Middle frontal gyrus (tissue), 1 donor: ENCODE measurements at regions not wholly inside any gene's neighbourhood (a gene's known extent, or its start where the extent isn't known, plus 50 kb on each side); places are given as distances from the start of the nearest gene placed in this dataset.

Source experiments
- DNase-seq: peaks from one replicate; pipeline ENCODE4 v3.0.0-alpha.2; 2015; ENCODE audit warnings: low spot score; ENCODE audit errors: extremely low spot score

DNA sequence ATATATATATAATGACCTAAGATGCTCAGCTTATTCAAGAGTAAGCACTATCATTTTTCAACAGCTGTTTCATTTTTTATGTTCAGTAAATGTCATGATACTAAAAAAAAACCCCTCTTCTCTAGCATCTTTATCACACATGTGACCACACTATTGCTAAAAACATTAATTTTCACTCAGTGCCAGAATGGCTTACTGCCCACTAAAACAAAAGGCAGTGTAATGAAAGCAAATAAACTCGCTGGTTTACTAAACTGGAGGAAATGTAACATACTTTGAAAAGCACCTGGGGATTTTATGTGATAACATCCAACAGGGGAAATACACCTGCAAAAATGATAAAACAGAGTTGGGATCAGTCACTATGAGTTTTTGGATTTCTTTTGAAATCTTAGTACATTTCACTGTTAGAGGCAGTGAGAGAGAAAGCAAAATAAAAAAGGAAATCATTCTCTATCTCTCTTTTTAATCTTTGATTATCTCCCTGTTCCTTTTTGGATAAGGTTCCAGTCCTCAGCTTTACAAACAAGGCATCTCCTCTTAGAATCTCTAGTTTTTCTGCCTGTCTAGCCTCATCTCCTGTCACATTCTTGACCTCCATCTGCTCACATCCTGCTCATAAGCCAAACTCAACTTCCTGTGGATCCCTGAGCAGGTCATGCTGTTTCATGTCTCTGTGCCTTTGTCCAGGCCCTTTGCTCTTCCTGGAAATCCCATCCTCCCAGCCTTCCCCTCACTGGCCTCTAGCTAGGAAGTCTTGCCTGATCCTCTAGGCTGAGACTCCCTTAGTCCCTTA lies 338.0 kb downstream of the MAN2A1 start:
- no peak for DNase-seq

- DNase-seq: no peak
Observed at GRCh38 chr5:110031402-110032140, 341.8 kb downstream of the MAN2A1 start.

DNA sequence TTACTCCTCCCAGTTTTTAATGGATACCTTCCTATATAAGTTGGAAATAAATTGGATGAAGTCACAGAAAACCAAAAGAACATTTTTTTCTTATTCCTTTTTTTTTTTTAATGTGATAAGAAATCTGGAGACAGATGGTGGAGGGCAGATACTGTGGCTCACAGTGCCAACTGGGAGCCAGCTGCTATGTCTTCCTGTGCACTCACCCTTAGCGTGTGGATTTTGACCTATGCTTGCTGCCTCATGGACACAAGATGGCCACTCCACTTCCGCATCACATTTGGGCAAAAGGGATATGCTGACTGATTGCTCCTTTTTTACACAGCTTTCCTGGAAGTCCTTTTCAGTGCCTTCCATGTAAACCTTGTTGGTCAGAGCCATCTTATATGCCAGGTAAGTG lies 342.6 kb downstream of the MAN2A1 start:
- DNase-seq: no peak

- DNase-seq: no peak
Observed at GRCh38 chr5:110034056-110034600, 344.4 kb downstream of the MAN2A1 start.

DNA sequence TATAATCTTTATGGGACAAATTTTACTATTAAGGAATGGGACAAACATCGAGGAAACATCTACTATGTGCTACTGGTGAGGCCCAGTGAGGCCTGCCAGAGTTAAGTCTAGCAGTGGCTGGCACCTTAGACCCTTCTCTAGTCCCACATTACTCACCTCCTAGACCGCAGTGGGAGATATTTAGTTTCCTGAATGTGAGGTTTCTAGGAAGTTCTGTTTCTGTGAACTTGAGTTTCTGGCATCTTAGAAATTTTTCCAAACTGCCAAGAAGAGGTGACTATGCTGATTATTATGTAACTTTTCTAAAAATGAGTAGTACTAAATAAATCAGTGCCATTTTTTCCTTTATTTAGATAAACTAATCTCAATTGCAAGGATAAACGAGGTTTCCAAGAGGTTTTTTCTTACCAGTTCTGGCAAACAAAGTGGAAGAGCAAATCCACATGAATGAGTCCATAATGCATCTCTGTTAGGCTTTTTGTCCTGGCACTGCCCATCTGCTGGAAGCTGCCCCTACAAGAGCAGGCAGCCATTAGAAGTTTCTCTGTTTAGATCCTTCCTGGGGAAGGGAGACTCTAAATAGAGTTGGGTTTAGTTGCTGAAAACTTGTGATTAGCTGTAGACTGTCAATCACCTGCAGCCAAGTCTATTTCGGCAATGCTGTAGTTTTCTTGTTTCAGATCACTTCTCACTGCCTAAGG lies 348.7 kb downstream of the MAN2A1 start:
- DNase-seq: no peak

DNA sequence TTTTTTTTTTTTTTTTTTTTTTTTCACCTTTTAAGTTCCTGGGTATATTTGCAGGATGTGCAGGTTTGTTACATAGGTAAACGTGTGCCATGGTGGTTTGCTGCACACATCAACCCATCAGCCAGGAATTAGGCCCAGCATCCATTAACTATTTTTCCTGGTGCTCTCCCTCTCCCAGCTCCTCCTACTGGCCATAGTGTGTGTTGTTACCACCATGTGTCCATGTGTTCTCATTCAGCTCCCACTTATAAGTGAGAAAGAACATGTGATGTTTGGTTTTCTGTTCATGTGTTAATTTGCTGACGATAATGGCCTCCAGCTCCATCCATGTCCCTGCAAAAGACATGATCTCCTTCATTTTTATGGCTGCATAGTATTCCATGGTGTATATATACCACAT lies 350.5 kb downstream of the MAN2A1 start:
- no peak for DNase-seq

DNA sequence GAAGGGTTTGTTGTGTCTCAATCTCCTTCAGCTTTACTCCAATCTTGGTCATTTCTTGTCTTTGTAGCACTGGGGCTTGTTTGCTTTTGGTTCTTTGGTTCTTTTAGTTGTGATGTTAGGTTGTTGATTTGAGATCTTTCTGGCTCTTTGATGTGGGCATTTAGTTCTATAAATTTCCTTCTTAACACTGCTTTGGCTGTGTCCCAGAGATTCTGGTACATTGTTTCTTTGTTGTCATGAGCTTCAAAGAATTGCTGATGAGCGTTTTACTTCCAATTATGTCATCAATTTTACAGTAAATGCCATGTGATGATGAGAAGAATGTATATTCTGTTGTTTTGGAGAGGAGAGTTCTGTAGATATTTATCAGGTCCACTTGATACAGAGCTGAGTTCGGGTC lies 353.3 kb downstream of the MAN2A1 start:
- no peak for DNase-seq

DNA sequence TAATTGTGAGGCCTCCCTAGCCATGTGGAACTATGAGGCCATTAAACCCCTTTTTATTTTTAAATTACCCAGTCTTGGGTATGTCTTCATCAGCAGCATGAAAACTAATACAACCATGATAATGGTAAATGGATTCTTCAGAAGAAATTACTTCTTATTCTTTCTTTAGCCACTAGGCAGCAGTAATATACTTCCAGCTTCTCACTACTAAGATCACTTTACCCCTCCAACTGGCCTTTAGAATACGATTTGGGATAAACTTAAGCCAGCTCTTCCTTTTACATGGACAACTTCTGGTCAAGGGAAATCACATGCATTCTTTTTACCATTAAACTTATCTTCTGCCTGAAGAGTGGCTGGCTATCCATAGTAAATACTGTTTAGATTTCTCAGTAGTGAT lies 355.4 kb downstream of the MAN2A1 start:
- no peak for DNase-seq

DNA sequence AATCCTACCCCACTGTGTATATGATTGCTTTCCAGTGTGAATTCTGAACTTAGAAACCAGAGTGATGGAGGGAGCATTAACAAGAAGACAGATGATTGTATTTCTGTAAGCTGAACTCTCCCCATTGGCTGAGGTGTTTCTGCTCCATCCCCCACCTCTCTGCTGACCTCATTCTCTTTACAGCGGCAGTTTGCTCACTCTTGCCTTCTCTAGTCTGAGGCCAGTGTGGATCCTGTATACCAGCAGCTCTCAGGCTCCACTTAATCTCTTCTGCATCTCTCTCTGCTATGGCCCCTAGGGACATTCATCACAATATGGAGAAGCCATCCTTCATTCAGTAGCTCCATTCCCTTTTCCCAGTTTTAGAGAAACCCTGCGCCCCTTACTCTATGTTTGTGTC lies 358.8 kb downstream of the MAN2A1 start:
- no peak for DNase-seq

- no peak for DNase-seq
Observed at GRCh38 chr5:110049816-110050215, 360.1 kb downstream of the MAN2A1 start.

DNA sequence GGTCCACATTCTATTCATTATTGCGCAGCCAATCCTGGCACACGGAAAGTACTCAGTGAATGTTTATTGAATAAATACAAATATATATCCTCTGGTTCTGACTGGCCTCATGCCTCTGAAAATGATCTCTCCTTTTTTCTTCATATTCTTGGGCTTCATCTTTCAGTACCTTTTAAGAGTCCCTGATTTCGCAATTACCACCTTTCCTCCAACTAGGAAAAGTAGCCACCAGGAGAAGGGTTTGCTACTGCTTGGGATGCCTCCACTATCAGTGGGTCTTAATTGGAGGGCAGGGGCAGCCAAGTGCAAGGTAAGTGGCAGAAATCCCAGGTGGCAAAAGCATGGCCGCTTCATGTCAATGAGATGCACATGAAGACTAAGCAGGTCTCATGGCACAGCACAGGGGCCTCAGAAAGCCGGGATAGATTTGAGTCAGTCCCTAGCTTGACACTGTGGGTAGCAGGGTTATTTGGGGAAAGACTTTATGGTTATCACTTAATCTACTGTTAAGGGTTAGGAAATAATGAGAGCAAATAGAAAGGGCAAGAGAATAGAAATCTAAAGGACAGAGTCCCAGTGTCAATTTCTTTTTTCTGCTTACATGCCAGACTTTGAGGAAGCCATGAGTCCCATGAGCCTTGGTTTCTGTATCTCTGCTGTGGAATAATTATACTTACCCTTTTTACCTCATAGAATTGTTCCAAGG lies 361.1 kb downstream of the MAN2A1 start:
- no peak for DNase-seq

- no peak for DNase-seq
Observed at GRCh38 chr5:110053205-110053604, 363.5 kb downstream of the MAN2A1 start.

DNA sequence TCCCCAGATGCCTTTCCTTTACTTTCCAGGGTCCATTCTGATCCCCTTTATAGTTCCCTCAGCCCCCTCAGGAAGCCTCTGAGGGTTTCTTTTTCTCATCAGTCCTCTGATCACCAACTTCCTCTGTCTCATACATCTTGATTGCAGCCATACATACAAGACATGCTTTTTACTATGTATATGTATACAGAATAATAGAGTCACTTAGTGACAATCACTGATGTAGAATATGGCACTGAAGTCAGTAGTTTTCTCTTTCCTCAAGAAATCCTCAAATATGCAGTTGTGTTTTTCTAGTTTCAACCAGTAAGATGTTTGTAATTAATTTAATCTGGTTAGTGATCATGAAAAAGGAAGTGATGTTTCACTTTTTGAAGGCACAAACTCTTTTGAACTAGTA lies 364.1 kb downstream of the MAN2A1 start:
- DNase-seq: no peak

DNA sequence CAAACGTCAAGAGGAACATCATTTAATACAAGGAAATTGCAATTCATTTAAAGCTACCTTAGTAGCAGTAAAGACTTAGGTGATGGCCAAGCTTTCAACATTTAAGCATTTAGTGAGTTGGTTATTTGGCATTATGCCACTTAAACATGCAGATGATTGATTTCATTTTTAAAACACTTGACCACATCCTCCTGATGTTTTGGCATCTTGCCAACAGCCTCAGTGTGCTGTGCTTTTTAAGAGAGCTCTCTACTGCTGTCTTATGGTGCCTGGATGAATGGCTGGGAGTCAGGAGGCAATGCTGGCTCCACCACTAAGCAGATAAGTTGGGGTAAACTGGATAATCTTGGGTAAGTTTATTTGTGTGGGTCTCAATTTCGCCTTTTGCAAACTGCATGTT lies 364.5 kb downstream of the MAN2A1 start:
- DNase-seq: no peak

DNA sequence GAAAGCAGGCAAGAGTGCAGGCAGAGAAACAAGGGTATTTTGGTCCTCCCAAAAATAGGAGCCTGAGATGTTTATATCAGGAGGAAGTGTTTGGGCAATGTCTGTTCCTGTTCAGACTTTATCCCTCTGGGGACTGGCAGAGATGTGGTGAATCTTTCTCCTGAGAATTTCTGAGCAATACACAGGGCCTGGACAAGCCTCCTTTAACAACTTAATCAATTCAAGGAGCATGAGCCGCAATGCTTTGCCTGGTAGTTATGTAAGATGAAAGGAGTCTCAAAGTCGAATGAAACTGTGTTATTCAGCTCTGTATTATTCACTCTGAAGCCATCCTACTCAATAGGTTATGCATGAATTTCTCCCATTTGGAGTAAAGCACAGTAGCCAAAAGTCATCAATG lies 365.6 kb downstream of the MAN2A1 start:
- peak; percentile 33 for DNase-seq

GRCh38 chr5:110056580-110057114 lies 366.9 kb downstream of the MAN2A1 start:
- DNase-seq: no peak

GRCh38 chr5:110058175-110058574 lies 368.4 kb downstream of the MAN2A1 start:
- DNase-seq: no peak

DNA sequence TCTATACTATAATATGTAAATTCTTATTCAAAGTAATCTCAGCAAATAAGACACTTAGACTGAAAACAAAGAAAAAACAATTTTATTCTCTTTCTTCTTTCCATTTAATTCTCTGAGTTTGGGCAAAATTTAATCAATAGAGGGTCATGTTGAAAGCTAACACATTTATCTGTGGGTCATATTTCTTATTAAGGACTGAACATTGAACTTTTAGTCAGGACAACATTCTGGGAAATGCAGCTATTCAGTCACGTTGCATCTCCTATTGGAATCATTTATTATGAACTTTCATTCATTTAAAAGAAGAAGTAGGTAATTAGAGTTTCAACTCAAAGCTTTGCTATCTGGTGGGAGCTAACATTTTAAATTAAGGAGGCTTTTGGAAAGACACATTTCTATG lies 372.5 kb downstream of the MAN2A1 start:
- DNase-seq: no peak

DNA sequence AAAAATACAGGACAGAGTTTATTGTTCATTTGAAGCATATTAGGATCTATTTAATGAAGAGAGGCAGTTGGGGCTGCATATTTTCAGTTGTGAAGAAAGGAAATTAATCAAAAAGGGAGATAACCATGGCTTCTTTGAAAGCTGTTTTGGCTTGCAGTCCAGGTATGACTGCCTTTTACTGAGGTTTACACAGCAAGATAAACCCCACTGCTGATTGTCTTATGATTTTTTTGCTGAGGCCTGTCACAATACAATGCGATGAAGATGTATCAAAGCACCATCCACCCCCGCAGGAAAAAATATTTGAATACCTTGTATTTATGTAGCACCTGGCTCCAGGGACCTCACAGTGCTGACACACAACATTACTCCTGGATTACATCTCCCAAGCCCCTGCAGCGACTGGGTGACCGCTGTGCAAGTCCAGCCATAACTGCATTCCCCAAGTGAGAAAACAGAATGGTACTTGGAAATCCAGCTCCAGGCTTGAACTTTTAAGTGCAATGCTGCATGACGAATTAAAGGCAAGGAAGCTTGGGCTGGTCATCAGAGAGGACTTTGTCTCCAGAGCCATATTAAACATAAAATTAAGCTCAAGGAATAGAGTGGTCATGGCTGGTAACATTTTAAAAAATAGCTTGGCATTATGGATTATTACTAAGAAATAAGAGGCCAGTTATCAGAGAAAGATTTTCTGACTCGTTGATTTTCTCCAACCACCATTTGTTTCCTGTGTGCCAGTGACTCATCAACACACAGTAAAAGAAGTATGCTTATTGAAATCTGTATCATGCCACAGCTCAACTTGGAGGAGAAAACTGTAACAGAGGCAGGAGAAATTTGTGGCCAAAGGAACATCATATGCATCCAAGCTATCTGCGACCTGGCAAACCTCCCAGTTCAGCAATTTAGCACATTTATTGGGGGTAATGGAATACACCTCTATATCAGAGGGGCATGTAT lies 374.2 kb downstream of the MAN2A1 start:
- no peak for DNase-seq
